ENCODE measurements at regions not wholly inside any gene's neighbourhood (a gene's known extent, or its start where the extent isn't known, plus 50 kb on each side); places are given as distances from the start of the nearest gene placed in this dataset.

GRCh38 chr10:78981970-78982281, 86.8 kb upstream of the ZMIZ1 start:
- no peak for DNase-seq

- no peak for DNase-seq
These were observed 86.0 kb upstream of the ZMIZ1 start for GRCh38 chr10:78982726-78983125.

GRCh38 chr10:78983608-78984007, 85.2 kb upstream of the ZMIZ1 start:
- DNase-seq = no peak

GRCh38 chr10:78985973-78986818, 82.6 kb upstream of the ZMIZ1 start:
- DNase-seq = no peak

- no peak for DNase-seq
These were observed 77.6 kb upstream of the ZMIZ1 start for GRCh38 chr10:78991187-78991586.

GRCh38 chr10:78992333-78992732, 76.4 kb upstream of the ZMIZ1 start:
- DNase-seq = no peak

GRCh38 chr10:78993261-78993945, 75.4 kb upstream of the ZMIZ1 start:
- no peak for DNase-seq

GRCh38 chr10:78995987-78996791, 72.6 kb upstream of the ZMIZ1 start:
- no peak for DNase-seq

- no peak for DNase-seq
These were observed 72.0 kb upstream of the ZMIZ1 start for GRCh38 chr10:78996792-78997129.

- no peak for DNase-seq
These were observed 70.8 kb upstream of the ZMIZ1 start for GRCh38 chr10:78997635-78998618.

- DNase-seq = no peak
These were observed 67.5 kb upstream of the ZMIZ1 start for GRCh38 chr10:79001082-79001885.

GRCh38 chr10:79002336-79002735, 66.4 kb upstream of the ZMIZ1 start:
- no peak for DNase-seq

GRCh38 chr10:79003183-79004100, 65.3 kb upstream of the ZMIZ1 start:
- DNase-seq = no peak

GRCh38 chr10:79004311-79004710, 64.5 kb upstream of the ZMIZ1 start:
- DNase-seq = no peak

- DNase-seq = no peak
These were observed 63.5 kb upstream of the ZMIZ1 start for GRCh38 chr10:79005126-79005810.

GRCh38 chr10:79007018-79007417, 61.7 kb upstream of the ZMIZ1 start:
- no peak for DNase-seq

- no peak for DNase-seq
These were observed 61.1 kb upstream of the ZMIZ1 start for GRCh38 chr10:79007421-79008319.

- no peak for DNase-seq
These were observed 59.6 kb upstream of the ZMIZ1 start for GRCh38 chr10:79009145-79009544.

- DNase-seq = no peak
These were observed 56.2 kb upstream of the ZMIZ1 start for GRCh38 chr10:79012567-79012966.

Data from SIG-M5 (cell line).